ENCODE measurements at regions not wholly inside any gene's neighbourhood (a gene's known extent, or its start where the extent isn't known, plus 50 kb on each side); places are given as distances from the start of the nearest gene placed in this dataset.

GRCh38 chr3:139120086-139121056 is 75.7 kb upstream of the PRR23C start:
- TF ChIP-seq, protein P1, sequence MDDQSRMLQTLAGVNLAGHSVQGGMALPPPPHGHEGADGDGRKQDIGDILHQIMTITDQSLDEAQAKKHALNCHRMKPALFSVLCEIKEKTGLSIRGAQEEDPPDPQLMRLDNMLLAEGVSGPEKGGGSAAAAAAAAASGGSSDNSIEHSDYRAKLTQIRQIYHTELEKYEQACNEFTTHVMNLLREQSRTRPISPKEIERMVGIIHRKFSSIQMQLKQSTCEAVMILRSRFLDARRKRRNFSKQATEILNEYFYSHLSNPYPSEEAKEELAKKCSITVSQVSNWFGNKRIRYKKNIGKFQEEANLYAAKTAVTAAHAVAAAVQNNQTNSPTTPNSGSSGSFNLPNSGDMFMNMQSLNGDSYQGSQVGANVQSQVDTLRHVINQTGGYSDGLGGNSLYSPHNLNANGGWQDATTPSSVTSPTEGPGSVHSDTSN (CRISPR knock-in tag; IDR thresholded peaks at IDR 0.05): no peak
- TF ChIP-seq, protein P2, sequence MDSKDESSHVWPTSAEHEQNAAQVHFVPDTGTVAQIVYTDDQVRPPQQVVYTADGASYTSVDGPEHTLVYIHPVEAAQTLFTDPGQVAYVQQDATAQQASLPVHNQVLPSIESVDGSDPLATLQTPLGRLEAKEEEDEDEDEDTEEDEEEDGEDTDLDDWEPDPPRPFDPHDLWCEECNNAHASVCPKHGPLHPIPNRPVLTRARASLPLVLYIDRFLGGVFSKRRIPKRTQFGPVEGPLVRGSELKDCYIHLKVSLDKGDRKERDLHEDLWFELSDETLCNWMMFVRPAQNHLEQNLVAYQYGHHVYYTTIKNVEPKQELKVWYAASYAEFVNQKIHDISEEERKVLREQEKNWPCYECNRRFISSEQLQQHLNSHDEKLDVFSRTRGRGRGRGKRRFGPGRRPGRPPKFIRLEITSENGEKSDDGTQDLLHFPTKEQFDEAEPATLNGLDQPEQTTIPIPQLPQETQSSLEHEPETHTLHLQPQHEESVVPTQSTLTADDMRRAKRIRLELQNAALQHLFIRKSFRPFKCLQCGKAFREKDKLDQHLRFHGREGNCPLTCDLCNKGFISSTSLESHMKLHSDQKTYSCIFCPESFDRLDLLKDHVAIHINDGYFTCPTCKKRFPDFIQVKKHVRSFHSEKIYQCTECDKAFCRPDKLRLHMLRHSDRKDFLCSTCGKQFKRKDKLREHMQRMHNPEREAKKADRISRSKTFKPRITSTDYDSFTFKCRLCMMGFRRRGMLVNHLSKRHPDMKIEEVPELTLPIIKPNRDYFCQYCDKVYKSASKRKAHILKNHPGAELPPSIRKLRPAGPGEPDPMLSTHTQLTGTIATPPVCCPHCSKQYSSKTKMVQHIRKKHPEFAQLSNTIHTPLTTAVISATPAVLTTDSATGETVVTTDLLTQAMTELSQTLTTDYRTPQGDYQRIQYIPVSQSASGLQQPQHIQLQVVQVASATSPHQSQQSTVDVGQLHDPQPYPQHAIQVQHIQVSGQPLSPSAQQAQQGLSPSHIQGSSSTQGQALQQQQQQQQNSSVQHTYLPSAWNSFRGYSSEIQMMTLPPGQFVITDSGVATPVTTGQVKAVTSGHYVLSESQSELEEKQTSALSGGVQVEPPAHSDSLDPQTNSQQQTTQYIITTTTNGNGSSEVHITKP (tag by site-specific recombination; IDR thresholded peaks at IDR 0.05): no peak
- TF ChIP-seq, protein P3, sequence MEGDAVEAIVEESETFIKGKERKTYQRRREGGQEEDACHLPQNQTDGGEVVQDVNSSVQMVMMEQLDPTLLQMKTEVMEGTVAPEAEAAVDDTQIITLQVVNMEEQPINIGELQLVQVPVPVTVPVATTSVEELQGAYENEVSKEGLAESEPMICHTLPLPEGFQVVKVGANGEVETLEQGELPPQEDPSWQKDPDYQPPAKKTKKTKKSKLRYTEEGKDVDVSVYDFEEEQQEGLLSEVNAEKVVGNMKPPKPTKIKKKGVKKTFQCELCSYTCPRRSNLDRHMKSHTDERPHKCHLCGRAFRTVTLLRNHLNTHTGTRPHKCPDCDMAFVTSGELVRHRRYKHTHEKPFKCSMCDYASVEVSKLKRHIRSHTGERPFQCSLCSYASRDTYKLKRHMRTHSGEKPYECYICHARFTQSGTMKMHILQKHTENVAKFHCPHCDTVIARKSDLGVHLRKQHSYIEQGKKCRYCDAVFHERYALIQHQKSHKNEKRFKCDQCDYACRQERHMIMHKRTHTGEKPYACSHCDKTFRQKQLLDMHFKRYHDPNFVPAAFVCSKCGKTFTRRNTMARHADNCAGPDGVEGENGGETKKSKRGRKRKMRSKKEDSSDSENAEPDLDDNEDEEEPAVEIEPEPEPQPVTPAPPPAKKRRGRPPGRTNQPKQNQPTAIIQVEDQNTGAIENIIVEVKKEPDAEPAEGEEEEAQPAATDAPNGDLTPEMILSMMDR (tag by site-specific recombination; IDR thresholded peaks at IDR 0.05): no peak
- TF ChIP-seq ZNF514 (tag by site-specific recombination; IDR thresholded peaks at IDR 0.05) (no peak), ZNF549 (tag by site-specific recombination; IDR thresholded peaks at IDR 0.05) (no peak), BCL11A (tag by site-specific recombination; IDR thresholded peaks at IDR 0.05; ENCODE audit: low read depth) (no peak), TCF7L2 (IDR thresholded peaks at IDR 0.05; ENCODE audit: borderline replicate concordance, low read depth, low read length) (no peak), ZNF629 (tag by site-specific recombination; IDR thresholded peaks at IDR 0.05) (no peak), REST (tag by site-specific recombination; IDR thresholded peaks at IDR 0.05) (no peak), ZNF354C (tag by site-specific recombination; IDR thresholded peaks at IDR 0.05; ENCODE audit: borderline replicate concordance, low read depth) (no peak), SP7 (tag by site-specific recombination; IDR thresholded peaks at IDR 0.05) (no peak)
- TF ChIP-seq, protein P4, sequence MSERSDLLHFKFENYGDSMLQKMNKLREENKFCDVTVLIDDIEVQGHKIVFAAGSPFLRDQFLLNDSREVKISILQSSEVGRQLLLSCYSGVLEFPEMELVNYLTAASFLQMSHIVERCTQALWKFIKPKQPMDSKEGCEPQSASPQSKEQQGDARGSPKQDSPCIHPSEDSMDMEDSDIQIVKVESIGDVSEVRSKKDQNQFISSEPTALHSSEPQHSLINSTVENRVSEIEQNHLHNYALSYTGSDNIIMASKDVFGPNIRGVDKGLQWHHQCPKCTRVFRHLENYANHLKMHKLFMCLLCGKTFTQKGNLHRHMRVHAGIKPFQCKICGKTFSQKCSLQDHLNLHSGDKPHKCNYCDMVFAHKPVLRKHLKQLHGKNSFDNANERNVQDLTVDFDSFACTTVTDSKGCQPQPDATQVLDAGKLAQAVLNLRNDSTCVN (tag by site-specific recombination; optimal IDR thresholded peaks at IDR 0.05): no peak
- TF ChIP-seq, protein P5, sequence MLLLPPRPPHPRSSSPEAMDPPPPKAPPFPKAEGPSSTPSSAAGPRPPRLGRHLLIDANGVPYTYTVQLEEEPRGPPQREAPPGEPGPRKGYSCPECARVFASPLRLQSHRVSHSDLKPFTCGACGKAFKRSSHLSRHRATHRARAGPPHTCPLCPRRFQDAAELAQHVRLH (tag by site-specific recombination; IDR thresholded peaks at IDR 0.05): no peak
